Lower leg skin (tissue), 4 donors: ENCODE measurements at regions not wholly inside any gene's neighbourhood (a gene's known extent, or its start where the extent isn't known, plus 50 kb on each side); places are given as distances from the start of the nearest gene placed in this dataset.

ENCODE experiments used
- DNase-seq, 2 donors: peaks; one replicate each; pipeline ENCODE4 v3.0.0-alpha.2; 2019; ENCODE audit warnings: low spot score in 2 of 2
- H3K4me3 ChIP-seq: fragments of 200-600 bp; sonication (generic); 2 replicates; pipeline ENCODE4 v1.5.1; 2017; ENCODE audit warnings: mild to moderate bottlenecking, low read depth; ENCODE audit not compliant: poor library complexity, severe bottlenecking
- POLR2A ChIP-seq, 2 donors: fragments of 450-650 bp; IDR thresholded peaks; one replicate each; pipeline ENCODE4 v1.6.1; 2016 to 2017; ENCODE audit warnings: antibody characterized with exemption in 2 of 2, mild to moderate bottlenecking in 1 of 2, moderate library complexity in 1 of 2
- WGBS, 2 donors: methylation state at CpG; one replicate each; pipeline ENCODE4 v1.1.5; 2018; 5-methylcytosine and 5-hydroxymethylcytosine counted together
- intact Hi-C: fragments of 100-400 bp; cut with DNase I; formaldehyde crosslinking; loops from one replicate; pipeline ENCODE4 v1.15.0; 2023; ENCODE audit warnings: low total_unique reads
- TF ChIP-seq, protein P1 (sequence below), 3 donors: fragments of 450-650 bp; IDR thresholded peaks; one replicate each; pipeline ENCODE4 v1.5.1; 2016; ENCODE audit warnings: antibody characterized with exemption in 3 of 3, mild to moderate bottlenecking in 3 of 3, moderate library complexity in 2 of 3

- no peak for DNase-seq
- intact Hi-C loops, result no loop called here
- WGBS, 2 donors, result 87 to 91% methylated on average over 3 of the region's 3 CpGs
Measured at GRCh38 chr6:105620878-105621277, 218.0 kb upstream of the PREP start.

DNA sequence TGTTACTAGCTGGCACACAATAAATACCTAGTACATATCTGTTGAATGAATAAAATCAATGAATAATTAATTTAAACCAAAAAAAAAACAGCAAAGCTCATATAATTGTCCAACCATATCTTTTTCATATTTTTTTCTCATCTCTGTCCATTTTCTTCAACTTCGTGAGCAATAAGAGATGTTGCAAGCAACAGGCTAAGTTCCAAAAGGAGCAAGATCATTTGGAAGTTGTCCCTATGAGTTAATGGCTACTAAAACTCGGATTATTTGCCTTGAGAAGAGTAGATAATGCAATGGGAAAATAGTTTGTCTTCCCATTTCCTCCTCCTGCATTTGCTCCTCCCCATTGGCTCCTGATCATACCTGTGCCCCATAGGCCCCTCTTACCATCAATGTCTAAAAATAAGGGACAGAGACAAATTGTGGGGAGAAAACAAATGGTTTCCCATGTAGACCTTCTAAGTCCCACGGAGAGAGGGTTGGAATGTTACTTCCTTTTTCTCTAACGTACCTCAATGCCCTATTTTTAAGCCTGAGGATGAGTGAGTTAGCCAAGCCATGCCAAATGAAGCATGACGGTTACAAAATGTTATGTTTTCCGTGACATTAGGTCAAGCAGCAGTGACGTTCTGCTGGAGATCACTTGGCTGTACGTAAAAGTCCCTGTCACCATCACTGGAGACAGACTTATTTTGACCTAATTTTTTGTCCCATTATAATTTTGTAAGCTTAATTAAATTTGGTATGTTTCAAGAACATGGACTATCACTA, 217.3 kb upstream of the PREP start:
- WGBS, 2 donors, result 82 to 83% methylated on average over 8 of the region's 8 CpGs
- no peak for TF ChIP-seq POLR2A (IDR thresholded peaks at IDR 0.05)
- TF ChIP-seq, protein P1, sequence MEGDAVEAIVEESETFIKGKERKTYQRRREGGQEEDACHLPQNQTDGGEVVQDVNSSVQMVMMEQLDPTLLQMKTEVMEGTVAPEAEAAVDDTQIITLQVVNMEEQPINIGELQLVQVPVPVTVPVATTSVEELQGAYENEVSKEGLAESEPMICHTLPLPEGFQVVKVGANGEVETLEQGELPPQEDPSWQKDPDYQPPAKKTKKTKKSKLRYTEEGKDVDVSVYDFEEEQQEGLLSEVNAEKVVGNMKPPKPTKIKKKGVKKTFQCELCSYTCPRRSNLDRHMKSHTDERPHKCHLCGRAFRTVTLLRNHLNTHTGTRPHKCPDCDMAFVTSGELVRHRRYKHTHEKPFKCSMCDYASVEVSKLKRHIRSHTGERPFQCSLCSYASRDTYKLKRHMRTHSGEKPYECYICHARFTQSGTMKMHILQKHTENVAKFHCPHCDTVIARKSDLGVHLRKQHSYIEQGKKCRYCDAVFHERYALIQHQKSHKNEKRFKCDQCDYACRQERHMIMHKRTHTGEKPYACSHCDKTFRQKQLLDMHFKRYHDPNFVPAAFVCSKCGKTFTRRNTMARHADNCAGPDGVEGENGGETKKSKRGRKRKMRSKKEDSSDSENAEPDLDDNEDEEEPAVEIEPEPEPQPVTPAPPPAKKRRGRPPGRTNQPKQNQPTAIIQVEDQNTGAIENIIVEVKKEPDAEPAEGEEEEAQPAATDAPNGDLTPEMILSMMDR (IDR thresholded peaks at IDR 0.05), result no peak
- no peak for DNase-seq
- H3K4me3 ChIP-seq, result no peak overlapping the region
- intact Hi-C loops, result no loop called here

More at GRCh38 chr6:105620878-105621277, 218.0 kb upstream of the PREP start:
- no peak for TF ChIP-seq POLR2A (IDR thresholded peaks at IDR 0.05)
- TF ChIP-seq, protein P1 (IDR thresholded peaks at IDR 0.05), result no peak
- no peak overlapping the region for H3K4me3 ChIP-seq

DNA sequence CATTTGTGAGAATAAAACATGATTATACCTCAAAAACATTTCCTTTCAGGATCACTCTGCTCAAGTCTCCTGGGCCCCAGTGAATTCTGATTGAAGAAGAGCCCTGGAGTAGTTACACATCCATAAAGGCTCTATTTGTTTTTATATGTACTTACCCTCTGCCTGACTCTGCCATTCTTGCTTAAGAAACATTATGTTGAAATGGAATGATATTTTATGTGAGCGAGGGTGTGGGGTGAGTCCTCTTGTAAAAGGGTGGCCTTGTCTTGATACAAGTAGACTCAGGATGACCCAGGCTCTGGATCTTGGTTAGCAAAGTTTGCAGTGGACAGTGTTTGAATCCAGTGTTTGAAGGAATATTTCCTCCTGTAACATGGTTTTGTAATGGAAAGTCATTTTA, 215.4 kb upstream of the PREP start:
- TF ChIP-seq POLR2A (IDR thresholded peaks at IDR 0.05), result no peak
- TF ChIP-seq, protein P1 (IDR thresholded peaks at IDR 0.05), result no peak
- intact Hi-C loops, result no loop called here
- no peak for DNase-seq
- 37 to 91% methylated on average over 1 of the region's 1 CpG for WGBS, 2 donors
- no peak overlapping the region for H3K4me3 ChIP-seq

- no peak for DNase-seq
- intact Hi-C loops, result no loop called here
- TF ChIP-seq, protein P1 (IDR thresholded peaks at IDR 0.05), result no peak
- TF ChIP-seq POLR2A (IDR thresholded peaks at IDR 0.05), result no peak
- H3K4me3 ChIP-seq, result no peak overlapping the region
Measured at GRCh38 chr6:105616521-105616920, 213.6 kb upstream of the PREP start.

DNA sequence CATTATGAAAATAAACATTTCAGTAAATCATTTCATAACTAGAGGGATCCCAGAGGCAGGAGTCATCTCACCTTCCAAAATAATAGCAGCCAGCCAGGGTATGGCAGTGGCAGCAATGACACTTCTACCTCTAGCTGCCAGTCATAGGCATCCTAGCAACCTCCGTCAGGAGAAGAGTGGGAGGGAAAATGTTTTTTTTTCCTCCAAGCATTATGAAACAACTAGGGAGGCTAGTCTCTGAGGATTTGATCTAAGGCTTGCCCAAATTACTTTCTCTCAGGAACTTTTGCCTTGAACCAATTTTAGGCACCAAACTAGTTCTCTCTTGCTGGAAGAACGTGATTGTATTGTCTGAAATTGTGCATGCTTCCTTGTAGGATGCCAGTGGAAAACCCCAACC, 208.7 kb upstream of the PREP start:
- no peak overlapping the region for H3K4me3 ChIP-seq
- intact Hi-C loops, result no loop called here
- WGBS, 2 donors, result 11 to 19% methylated on average over 2 of the region's 2 CpGs
- TF ChIP-seq, protein P1 (IDR thresholded peaks at IDR 0.05), result no peak
- TF ChIP-seq POLR2A (IDR thresholded peaks at IDR 0.05), result no peak
- DNase-seq, result no peak
